ENCODE measurements at regions not wholly inside any gene's neighbourhood (a gene's known extent, or its start where the extent isn't known, plus 50 kb on each side); places are given as distances from the start of the nearest gene placed in this dataset.

DNA sequence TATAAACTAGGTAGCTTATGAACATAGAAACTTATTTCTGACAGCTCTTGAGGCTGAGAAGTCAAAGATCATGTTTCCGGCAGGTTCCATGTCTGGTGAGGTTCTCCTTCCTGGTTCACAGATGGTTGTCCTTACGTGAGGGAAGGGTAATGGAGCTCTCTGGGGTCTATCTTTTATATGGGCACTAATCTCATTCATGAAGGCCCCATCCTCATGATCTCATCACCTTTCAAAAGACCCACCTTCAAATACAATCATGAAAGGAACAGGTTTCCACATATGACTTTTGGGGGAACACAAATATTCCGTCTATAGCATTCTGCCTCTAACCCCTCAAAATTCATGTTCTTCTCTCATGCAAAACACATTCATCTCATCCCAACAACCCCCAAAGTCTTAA is 264.7 kb downstream of the PTTG2 start:
- intact Hi-C loops (cut with DNase I): no loop called here
- DNase-seq (ENCODE audit: low spot score): no peak

DNA sequence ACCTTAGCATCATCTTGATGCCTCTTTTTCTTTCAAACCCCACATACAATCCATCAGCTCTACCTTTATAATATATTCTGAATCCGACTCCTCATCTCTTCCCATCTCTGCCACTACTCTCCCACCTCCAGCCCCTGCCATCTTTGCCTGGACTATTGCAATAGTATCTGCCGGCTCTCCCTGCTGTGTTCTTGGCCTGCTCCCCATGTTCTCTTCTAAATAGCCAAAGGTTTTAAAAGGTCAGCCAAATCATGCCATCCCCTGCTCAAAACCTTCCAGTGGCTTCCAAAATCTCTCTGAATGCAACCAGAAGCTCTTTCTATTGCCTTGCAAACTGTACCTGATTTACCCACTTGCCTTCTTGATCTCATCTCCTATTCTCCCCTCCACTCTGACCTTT is 266.0 kb downstream of the PTTG2 start:
- no peak for DNase-seq (ENCODE audit: low spot score)

DNA sequence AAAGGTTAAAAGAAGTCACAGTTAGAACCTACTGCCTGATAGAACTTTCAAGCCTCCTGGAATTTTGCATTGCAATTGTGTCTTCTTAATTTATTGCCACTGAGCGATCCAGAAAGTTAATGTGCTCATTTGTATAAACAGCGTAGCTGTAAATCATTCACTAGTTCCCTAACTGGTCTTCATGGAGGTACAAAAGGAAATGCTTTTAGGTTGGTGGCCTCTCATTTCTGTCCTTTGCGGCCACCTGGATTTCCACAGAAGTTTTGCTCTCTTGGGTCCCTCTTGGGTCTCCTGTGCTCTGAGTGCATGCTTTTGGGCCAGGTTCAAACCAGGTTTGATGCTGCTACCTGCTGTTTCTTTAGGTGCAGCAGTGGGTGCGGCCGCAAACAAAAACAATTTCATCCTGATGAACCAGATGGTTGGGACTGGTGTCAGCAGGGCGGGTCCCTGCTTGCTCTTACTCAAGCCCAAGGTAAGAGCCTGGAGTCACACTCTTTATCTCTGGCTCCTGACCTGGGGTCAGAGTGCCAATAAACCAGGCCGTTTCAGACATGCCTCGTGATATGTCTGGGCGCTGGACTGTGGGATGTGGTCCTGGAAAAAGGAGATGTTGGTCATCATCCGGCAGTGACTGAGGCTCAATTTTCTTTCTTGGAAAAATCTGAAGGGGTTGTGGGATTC is 270.1 kb downstream of the PTTG2 start:
- no peak for DNase-seq (ENCODE audit: low spot score)
- intact Hi-C loops (cut with DNase I): no loop called here

More for the DNA sequence above, 266.0 kb downstream of the PTTG2 start:
- intact Hi-C loops (cut with DNase I): no loop called here

DNA sequence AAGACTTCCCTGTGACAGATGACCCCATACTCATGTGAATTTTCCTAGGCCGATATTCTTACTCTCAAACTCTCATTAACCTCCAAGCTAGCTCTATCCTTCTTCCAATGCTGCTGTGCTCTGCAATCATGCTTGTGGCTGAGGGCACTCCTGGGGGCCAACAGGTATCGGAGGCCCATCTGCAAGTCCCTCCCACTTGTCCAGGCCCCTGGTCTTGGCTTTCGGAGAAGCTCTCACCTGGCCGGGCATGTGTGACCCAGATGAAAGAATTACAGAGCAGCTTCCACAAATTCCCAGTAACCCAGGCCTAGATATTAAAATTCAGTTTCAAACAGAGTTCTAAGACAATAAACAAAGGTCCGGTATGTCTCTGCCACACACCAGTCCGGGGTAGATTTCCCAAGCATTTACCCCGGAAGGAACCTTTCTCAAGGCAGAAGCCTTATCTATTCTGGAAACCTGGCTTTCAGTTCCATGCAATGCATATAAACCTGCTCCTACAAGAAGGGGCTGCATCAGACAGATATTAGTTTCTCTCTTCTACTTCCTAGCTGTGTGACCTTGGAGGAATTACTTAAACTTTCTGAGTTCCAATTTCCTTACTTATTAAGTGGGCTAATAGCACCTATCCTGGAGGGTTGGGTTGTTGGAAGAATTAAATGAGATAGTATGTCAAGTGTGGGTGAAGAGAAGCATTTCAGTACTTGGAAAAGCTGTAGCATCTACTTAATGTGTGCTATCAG is 270.8 kb downstream of the PTTG2 start:
- DNase-seq (ENCODE audit: low spot score): no peak
- intact Hi-C loops (cut with DNase I): no loop called here

DNA sequence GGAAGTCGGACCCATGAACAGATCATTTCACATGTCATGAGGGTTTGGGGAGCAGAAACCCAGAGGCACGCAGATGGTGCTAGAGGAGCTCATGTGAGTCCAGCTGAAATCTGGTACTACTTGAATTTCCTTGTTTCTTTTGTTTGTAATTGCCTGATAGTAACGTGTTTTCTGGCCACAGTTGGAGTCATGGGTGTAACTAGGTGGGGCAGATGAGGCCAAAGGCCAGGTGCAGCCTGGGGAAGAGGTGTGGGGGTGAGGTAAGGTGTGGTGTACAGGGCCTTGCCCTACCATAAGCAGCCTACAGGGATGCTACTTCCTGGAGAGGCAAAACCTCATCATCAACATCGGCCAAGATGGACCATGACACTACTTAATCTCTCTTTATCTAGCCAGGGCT is 271.4 kb downstream of the PTTG2 start:
- DNase-seq (ENCODE audit: low spot score): no peak
- intact Hi-C loops (cut with DNase I): no loop called here

DNA sequence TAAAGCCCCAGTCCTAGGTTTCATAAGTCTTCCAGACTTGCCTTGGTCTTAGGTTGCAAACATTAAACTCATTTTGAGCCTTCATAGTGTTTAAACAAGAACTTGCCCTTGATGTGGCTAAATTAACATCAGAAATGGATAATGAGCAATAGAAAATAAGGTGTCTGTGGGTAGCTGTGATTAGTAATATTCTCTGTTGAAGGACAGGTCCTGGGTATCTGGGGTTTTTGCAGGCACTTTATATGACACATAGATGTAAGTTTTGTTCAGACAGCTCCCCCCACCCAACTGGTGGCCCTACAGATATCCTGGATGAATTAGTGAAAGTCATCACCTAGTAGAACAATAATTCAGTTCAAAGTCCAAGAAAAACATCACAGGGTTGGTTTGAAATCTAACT is 272.5 kb downstream of the PTTG2 start:
- no peak for DNase-seq (ENCODE audit: low spot score)
- intact Hi-C loops (cut with DNase I): no loop called here

DNA sequence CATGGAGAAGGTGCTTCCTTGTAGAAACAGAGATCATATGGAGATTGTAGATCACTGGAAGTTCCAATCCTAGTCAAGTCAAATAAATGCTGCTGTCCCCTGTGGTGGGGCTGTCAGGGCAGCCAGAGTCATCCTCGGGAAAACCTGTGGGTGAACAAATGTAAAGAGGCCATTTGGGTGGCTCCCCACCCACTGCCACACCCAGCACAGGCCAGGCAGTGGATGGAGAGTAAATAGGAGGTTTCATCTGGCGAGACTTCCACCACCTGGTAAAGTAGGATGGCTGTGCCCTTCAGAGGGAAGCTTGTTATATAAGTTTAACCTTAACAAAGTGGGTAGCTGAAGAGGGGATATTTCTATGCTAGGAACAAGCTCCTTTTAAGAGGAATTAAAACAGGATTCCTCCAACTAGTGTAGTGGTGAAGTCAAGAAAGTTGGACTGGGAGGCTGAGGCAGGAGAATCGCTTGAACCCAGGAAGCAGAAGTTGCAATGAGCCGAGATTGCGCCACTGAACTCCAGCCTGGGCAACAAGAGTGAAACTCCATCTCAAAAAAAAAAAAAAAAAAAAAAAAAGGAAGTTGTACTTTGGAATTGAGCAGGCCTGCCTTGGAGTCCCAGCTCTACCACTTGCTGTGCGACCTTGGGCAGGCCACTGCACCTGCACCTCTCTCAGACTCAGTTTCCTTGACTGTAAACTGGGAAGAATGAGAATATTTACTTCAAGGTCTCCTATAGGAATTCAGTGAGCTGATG is 273.7 kb downstream of the PTTG2 start:
- intact Hi-C loops (cut with DNase I): no loop called here
- no peak for DNase-seq (ENCODE audit: low spot score)

DNA sequence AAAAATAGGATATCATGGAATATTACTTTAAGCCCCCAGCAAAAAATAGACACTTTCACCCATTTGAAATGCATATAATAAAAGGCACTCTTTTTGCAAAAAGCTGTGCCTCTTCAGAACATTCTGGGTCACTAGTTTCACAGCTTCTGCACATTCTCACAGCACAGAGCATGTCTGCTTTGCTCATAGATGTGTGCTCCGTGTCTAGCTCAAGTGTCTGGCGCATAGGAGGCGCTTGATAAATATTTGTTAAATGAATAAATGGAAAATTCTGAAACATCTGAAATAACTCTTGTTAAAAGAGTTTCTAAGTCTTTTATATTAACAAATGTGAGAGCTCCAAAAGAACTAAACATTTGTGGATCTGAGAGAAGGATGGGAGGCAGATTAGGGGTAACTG is 275.2 kb downstream of the PTTG2 start:
- no peak for DNase-seq (ENCODE audit: low spot score)
- intact Hi-C loops (cut with DNase I): no loop called here

DNA sequence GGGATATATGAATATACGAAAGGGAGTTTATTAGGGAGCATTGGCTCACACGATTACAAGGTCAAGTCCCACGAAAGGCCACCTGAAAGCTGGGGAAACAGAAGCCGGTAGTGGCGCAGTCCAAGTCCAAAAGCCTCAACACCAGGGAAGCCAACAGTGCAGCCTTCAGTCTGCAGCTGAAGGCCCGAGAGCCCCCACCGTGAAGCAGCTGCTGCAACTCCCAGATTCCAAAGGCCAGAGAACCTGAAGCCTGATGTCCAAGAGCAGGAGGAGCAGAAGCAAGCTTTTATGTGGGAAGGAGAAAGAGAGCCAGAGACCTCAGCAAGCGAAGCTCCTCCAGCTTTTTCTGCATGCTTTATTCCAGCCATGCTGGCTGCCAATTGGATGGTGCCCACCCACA is 275.8 kb downstream of the PTTG2 start:
- intact Hi-C loops (cut with DNase I): no loop called here
- no peak for DNase-seq (ENCODE audit: low spot score)

DNA sequence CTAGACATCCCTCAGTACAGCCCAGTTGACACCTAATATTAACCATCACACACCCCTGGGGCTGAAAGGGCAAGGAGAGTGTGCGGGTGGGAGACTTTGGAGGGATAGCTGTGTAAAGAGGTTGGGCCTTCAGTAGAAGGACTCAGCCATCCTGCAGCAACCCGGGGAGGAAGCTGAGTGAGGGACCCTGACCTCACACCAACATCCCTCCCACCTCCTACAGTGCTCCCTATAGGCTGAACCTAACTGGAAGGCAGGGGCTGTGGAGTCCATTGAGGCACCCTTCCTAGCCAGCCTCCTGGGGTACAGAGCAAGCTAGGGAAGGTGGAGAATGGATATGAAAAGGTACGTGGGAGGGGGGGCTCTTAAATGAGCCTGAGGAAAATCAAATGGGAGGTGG is 276.3 kb downstream of the PTTG2 start:
- no peak for DNase-seq (ENCODE audit: low spot score)
- intact Hi-C loops (cut with DNase I): no loop called here

DNA sequence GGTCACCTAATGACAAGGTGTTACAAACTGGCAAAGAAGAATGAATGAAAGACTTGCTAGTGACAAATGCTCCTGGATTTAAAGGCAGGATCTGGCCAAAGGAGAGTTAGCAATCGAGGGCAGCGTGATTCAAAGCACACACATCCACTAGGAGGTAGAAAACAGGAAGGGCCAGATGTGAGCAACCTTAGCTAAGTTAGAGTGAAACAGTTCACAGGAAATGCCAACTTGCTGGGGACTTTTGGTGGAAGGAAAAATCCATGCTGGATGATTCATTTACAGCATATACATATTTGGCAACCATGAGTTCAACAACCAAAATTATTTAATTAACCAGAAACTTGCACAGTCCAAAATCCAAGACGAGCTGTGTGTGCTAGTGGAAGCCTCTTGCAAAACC is 276.9 kb downstream of the PTTG2 start:
- intact Hi-C loops (cut with DNase I): no loop called here
- no peak for DNase-seq (ENCODE audit: low spot score)

DNA sequence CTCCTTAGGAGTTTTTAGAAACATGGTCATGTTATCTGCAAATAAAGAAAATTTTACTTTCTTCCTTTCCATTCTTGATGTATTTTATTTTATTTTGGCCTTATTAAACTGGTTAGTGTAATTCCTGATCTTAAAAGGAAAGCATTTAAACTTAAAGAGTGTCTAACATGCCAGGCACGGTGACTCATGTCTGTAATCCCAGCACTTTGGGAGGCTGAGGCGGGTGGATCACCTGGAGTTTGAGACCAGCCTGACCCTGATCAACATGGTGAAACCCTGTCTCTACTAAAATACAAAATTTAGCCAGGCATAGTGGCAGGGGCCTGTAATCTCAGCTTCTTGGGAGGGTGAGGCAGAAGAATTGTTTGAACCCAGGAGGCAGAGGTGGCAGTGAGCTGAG is 281.3 kb downstream of the PTTG2 start:
- intact Hi-C loops (cut with DNase I): no loop called here
- DNase-seq (ENCODE audit: low spot score): no peak

DNA sequence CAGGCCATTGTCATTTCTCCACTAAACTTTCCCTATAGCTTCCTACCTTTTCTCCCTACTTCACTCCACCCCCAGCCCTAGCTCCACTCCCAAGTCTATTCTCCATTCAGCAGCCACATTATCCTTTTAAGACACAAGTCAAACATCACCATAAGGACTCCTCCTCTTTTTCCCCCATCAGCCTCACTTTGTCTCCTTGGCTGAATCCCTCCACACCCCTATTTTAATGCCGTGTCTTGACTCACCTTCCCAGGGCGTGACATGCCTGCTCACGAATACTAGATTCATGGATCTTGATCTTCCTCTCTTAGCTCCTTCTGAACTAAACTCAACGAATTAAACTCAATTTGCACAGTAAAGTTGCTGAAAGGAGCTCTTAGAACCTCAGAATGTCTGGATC is 281.9 kb downstream of the PTTG2 start:
- intact Hi-C loops (cut with DNase I): no loop called here
- no peak for DNase-seq (ENCODE audit: low spot score)

DNA sequence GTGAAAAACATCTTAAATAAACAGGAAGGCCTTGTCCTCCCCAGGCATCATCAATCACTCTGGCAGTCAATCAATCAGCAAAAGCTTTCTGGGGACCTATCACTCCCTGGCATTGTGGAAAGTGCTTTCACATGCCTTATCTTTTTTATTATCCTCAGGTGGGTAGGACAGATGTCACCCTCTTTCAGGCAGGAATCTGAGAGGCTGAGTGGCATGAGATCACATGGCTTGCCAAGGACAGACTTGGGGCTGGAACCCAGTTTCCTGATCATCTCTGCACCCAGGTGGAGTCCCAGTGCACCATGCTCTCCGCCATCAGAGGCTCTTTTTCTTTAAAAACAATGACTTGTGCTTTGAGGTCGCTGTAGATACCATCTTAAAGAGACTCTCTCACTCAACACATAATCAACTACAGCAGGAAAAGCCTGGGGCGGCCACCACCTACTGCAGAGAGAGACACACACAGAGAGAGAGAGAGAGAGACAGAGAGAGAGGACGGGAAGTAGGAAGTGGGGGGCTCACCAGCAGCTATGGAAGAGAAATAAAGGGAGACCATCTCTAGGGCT is 282.7 kb downstream of the PTTG2 start:
- DNase-seq (ENCODE audit: low spot score): no peak
- intact Hi-C loops (cut with DNase I): no loop called here

DNA sequence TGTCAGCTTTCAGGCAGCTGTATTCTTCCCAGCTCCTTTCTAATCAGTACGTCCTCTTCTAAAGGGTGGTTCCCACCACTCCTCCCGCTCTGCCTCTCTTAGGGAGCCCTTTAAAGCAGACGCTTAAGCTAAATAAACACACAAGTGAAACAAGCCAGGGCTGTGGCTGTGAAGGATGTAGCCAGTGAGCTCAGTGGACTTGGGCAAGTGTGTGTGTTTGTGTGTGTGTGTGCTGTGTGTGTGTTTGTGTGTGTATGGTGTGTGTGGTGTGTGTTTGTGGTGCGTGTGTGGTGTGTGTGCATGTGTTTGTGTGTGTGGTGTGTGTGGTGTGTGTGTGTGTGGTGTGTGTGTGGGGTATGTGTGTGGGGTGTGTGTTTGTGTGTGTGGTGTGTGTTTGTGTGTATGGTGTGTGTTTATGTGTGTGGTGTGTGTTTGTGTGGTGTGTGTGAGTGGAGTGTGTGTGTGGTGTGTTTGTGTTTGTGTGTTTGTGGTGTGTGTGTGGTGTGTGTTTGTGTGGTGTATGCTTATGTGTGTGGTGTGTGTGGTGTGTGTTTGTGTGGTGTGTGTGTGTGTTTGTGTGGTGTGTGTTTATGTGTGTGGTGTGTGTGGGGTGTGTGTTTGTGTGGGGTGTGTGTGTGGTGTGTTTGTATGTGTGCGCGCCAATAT is 283.3 kb downstream of the PTTG2 start:
- DNase-seq (ENCODE audit: low spot score): no peak
- intact Hi-C loops (cut with DNase I): no loop called here

DNA sequence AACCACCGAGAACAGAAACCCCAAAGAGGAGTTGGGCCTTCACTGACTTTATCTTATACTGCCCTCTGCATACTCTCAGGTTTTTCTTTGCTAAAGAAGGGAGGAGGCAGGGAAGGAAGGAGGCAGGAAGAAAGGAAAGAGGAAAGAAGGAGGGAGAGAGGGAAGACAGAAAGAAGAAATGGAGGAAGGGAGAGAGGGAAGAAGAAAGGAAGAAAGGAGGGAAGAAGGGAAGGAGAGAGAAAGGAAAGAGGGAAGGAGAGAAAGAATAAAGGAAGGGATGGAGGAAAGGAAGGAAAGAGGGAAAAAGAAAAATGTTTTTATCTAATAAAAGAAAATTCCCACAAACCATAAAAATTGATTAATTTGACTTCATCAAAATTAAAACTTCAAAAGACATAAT is 294.6 kb downstream of the PTTG2 start:
- DNase-seq (ENCODE audit: low spot score): no peak
- intact Hi-C loops (cut with DNase I): no loop called here

DNA sequence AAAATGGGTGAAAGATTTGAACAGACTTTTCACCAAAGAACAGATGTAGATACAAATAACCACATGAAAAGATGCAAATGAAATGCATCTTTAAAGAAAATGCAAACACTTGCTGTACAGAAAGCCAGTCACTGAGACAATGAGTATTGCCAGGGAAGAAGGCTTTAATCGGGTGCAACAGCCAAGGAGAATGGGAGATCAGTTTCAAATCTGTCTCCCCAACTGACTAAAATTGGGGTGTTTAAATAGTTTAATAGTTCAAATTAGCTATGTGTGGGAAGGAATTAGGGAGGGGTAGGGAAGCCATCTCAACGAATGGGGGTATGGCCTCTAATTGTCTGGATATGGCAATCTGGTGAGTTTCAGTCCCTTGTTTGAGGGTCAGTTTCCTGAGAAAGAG is 295.4 kb downstream of the PTTG2 start:
- intact Hi-C loops (cut with DNase I): no loop called here
- no peak for DNase-seq (ENCODE audit: low spot score)

DNA sequence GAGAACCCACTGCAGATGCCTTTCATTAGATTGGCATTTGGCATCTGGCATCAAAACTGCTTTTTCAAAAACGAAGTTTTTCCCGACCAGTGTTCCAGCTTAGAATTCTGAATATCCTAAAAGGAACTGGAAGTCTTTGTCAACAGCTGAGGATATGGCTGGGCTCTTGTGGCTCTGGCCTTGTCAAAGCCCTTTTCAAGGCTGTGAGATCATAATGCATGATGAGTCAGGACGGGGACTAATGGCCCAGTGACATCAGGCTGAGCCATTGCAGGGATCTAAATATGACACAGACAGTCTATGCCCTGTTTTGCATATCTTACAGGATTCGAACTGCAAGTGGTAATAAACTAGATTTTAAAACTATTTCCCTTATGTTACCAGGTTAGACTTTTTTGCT is 306.4 kb downstream of the PTTG2 start:
- intact Hi-C loops (cut with DNase I): no loop called here
- no peak for DNase-seq (ENCODE audit: low spot score)

DNA sequence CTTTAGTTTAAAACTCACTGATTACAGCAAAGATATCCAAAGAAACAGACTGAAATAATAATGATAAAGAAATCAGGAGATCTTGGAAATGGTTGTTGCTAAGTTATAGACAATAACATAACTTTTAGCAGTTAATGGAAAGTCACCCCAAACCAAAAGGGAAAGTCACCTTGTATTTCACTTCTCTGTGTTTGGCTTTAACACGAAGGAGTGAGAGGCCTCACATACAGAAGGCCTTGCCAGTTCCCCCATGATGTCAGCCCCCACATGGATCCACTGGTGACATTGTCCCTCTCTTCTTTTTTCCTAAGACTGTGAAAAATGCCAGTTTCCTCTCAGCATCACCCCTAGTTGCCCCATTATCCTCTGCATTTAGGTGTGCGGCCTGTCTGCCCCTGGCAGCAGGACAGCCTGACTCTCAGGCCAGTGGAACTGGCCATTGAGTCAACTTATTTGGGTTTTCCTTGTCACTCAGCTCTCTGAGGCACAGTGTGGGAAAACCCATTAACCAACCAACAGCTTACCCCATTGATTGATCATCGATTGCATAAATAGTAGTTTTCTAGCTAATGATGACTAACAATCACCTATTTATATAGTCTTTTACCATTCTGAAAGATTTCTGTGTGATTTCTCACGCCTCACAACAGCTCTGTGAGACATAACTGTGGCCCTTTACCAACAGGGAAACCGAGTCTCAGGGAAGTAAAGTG is 308.1 kb downstream of the PTTG2 start:
- intact Hi-C loops (cut with DNase I): no loop called here
- DNase-seq (ENCODE audit: low spot score): no peak

Data from posterior vena cava (tissue), 2 donors.